GM19438 (cell line): ENCODE measurements at regions not wholly inside any gene's neighbourhood (a gene's known extent, or its start where the extent isn't known, plus 50 kb on each side); places are given as distances from the start of the nearest gene placed in this dataset.
A peak's percentile ranks its signal among the peaks of the same experiment; 100 is the strongest.

Experiments used
- ATAC-seq: cut with Tn5 transposase; IDR thresholded peaks from one replicate; pipeline ENCODE4 v1.9.1; 2021; ENCODE audit warnings: low read depth; ENCODE audit not compliant: unreplicated experiment

DNA sequence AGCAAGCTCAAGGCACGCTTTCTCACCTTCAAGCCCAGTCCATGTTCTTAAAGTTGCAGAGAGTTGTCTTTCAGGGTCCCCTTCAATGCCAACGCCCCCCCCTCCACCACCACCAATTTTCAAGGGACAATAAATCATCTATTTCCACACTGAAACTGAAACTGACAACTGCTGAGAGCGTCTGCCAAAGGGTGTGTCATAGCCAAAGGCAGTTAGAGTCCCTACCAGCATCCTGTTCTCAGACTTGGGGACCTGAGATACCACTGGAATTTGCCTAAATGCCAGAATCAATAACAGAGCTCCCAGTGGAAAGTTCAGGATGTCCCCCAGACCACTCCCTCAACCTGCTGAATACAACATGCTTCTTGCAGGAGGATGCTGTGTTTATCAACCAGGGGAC, 133.2 kb upstream of the SOX9 start:
- peak; percentile 68 for ATAC-seq

DNA sequence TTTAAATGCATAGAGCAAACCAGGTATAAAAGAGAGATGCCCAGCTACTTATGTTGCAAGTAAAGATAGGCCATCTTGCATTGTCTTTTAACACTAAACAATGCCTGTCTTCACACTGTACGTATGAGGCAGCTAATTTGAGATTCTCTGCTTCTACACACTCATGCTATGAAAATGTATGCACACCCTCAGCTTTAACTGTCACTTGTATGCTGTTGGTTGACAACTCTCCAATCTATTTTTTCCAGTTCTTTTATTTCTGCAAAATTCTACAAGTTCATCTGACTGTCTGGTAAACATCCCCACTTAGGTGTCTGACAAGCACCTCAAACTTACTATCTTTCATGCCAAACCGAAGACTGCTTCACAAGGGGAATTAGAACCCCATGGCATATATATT, 131.7 kb upstream of the SOX9 start:
- ATAC-seq, result no peak

DNA sequence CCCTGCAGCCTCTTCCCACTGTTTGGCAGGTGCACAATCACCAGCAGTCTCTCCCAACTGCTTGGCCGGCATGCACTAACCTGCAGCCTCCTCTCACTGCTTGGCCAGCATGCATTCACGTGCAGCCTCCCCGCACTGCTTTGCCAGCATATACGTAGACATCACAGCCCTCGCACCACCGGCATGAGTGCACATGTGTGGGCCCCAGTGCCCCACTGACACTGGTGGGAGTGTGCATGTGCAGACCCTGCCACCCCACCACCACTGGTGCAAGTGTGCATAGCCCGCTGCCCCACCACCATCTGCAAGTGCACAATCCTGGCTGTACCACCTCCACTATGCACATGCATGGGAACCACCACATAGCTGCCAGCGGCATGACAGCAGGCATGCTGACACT, 127.5 kb upstream of the SOX9 start:
- no peak for ATAC-seq

DNA sequence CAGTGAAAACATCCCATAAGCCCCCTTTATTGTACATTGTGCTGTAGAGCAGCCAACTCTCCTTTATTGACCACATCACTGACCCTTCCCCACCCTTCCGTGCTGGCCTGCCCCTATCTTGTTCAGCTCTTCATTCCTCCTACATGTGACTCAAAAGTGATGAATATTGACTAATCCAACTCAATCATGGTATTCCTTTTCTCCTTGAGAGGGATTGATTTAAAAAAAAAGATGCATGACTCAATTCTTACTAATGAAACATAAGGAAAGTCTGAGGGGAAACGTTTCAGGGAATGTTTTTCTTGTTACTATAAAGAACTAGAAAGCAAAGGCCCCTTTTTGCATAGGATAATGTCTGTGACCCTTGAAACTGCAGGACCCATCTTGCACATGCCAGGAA, 125.2 kb upstream of the SOX9 start:
- ATAC-seq, result no peak

DNA sequence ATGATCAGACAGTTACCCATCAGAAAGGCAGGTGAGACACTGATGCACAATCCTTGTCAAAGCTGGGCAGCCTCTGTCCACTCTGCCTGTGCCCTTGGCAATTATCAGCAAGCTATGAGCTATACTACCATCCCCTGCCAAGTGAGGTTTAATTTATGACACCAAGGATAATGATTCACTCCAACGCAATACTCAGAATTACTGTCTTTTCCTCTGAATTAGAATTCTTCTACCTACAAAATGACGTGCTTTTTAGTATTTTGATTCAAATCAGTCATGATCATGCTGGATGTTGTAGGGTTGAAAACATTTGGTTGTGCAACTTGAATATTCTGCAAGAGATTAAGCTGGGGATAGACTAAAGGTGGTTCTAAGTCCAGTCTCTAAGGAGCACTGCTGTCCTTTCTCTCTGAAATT, 116.8 kb upstream of the SOX9 start:
- ATAC-seq, result no peak

DNA sequence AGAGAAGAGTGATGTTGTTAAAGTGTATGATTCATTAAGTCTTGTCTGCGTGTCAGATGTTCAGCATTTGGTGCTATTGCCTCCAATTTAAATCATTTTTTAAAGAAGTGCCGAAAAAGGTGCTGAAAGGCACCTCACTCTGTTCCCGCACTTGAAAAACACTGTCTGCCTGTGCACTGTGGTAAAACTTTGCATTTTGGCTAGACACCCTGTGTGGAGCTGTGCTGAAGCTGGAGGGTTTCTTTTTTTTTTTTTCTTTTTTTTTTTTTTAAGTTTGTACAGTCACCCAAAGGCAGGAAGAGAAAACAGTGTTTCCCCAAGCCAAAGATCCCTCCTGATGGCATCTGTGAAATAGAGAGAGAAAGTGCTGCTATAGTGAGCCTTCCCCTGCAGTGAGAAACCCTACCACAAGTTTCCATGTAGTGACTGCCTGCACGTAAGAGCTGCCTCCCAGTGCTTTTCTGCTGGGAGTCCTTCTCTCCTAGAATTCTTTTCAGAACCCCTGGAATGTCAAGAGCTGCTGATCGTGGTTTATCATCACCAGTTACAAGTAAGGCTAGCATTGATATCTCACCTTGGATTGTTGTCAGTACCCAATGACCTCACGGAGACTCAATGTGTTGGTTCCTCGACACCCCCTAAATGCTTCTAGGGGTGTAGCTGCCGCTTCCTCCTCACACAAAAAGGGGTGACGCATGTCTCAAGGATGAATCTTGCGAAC, 116.0 kb upstream of the SOX9 start:
- ATAC-seq, result no peak

DNA sequence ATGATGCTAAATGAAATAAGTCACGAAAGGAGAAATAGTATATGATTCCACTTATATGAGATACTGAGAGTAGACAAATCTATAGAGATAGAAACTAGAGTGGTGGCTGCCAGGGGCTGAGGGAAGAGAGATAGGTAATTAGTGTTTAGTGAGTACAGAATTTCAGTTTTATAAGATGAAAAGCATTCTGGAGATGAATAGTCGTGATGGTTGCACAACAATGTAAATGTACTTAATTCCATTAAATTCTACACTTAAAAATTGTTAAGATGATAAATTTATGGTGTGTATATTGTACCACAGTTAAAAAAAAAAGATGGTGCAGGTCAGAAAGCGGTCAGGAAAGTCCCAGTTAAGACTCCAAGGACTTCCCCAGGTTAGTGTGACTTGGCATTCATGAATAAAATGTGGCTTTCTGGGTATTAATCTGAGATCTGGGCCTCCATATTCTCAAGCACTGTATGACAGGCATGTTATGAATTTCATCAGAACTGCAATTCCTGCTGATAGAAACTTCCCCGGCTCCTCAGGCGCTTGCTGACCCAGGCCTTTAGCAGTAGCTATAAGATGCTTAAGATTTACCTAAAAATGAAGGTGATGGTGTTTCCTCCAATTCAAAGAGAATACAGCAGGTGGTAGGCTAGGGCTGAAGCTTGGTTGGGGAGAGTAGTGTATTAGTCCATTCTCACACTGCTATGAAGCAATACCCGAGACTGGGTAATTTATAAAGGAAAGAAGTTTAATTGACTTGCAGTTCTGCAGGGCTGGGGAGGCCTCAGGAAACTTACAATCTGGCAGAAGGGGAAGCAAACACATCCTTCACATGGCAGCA, 115.3 kb upstream of the SOX9 start:
- ATAC-seq, result no peak

DNA sequence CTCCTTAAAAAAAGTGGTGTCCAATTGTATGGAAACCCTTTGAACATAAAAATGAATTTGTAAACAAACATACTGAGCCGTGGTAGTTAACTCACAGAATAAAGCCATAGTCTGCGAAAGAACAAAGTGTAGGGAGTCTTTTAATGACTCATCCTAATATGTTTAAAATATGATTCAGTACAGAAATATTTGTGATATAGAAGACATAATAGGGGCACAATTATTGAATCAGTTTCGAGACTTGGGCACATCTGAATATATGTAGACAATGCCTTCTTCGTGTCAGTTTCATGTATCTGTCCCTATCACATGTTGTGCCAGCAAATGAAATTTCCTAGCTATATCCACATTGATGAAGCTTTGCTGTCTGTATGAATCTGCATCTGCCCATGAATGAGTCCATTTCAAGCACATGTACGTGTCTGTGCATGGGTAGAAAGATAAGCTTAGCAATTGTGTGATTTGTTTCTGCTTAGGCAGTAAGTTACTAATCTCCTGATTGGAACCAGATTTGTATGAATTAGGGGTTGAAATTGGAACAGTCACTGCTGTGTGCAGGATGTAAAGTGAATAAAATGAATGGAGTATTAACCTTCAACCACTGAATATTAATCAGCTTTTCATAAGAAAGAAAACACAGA, 112.5 kb upstream of the SOX9 start:
- ATAC-seq, result no peak

DNA sequence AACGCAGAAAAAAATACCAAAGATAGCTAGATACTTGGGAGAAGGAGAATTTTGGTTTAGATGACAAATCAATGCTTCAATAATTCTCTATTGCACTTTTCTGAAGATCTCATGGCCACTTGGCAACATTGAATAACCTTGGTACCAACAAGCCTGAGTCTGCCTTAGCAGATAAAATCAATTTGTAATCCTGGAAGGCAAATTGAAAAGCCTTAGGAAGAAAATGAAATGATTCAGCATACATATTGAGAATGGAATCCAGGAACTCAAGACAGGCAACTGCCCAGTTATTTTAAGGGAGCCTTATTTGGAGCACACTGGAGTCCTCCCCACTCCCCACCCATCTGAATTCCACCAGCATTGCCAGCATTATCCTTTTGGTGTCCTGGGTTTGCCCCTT, 109.3 kb upstream of the SOX9 start:
- ATAC-seq, result no peak

DNA sequence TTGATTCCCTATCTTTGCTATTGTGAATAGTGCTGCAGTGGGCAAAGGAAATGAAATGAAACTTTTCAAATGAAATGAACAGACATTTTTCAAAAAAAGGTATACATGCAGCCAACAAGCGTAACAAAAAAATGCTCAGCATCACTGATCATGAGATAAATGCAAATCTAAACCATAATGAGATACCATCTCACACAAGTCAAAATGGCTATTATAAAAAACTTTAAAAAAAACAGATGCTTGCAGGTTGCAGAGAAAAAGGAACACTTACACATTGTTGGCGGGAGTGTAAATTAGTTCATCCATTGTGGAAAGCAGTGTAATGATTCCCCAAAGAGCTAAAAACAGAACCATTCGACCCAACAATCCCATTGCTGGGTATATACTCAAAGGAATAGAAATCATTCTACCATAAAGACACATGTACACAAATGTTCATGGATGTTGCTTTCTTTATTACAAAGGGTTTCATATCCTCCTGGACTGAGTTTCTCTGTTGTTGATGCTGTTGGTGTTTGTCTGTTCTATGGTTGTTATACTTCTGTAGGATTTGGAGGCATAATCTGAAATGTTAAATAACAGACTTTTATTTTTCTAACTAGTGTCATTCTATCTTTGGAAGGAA, 99.3 kb upstream of the SOX9 start:
- no peak for ATAC-seq

DNA sequence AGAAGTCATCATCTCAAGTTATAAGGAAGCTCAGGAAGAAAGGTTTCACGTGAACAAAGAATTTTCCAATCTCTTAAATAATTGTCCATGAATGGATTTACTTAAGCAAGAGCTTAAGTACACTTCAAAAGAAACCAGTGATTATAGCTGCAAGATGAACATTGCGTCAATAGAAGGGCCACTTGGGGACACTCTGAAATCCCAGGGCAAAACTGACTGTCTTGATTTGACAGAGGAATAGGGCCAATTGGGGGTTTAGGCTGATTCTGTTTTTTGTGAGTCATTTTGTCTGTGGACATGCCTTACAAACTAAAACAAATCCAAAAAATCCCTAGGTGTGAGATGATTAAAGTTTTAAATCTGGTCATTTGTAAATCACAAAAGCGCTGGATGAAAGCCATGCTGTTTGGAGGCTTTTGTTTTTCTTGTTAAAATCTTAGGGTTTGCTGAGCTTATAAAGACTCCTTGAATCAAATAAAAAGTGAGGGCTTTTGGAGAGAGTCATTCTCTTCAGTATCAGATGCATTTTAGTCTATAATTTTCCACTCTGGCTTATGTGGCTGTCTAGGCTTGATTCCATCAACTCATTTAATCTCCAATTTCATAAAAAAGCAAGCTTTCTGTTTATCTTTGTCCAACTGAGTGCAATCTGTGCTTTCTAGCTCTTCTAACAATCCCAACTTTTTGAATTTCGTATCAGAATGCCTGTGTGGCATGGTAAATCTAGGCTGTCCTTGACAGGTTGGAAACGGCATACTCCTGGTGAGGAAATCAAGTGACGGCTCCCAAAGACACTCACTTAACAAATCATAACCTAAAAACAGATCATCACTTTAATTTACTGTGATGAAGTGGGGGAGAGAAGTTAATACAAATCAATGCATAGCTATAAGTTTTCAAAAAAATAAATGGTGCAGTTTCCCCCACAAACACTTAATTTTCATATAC, 98.2 kb upstream of the SOX9 start:
- no peak for ATAC-seq

DNA sequence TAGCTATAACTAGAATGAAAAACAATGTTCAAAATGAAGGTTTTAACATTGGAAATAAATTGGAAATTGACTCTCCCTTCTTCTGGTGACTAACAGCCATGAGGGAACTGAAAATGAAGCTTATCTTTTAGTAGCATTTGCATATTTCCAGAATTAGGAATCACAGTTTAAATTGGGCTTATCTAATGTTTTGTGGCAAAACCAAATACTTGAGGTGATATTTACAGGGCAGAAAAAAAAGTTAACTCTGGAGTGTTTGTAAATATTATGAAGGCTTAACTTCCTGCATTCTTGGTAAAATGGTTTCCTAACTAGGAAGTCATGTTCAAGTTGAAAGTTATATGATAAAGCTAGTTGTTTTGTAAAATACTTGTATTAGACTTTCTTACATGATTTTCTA, 96.4 kb upstream of the SOX9 start:
- no peak for ATAC-seq

DNA sequence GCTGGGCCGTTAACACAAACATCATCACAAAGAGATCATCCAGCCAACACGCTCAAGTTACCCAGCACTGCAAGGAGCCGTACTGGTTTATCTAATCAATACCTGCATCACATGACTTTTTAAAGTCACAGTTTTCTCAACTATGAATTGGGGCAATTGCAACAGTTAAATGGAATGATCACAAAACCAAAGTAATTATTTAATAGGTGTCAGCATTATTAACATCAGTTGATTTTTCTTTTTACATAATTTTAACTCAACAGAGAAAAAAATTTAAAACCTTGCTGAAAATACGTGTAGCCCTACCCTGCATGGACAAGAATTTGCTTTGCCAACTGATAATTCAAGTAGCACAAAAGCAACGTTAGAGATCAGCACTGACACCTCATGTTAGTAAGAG, 95.7 kb upstream of the SOX9 start:
- ATAC-seq, result no peak

DNA sequence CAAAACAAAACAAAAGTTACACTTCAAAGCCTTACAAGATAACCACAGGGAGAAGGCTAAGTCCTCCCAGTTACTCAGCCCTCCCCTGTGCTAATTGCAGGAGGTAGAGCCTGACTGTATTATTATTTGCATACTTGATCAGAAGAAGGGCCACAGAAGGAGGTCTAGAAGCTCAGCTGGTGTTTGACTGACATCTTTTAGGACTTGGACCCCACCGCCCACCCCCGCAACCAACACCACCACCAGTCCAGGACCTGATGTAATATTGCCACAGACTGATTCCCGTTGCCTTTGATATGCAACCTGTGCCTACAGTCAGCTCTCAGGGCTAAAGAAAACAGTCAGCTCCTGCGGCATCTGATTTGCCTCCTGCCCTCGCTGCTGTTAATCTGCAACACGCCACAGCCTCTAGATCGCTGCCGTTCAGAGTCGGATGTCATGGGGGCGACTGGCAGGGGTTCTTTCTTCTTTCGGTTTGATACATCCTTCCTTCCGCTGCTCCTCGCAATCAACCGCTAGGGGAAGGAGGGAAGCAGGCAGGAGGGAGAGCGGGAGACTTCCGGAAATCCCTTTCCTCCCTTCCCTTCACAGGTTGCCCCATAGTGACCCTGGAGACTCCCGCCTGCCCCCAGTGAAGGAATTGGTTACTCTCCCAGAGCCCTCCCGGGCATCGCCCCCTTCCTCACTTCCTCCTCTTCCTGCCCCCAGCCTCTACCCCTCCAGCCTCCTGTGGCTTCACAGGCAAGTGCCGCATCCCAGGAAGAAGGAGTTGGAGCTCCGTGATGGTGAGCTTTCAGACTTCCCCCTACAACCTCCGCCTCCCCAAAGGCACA, 90.5 kb upstream of the SOX9 start:
- peak; percentile 70 for ATAC-seq

DNA sequence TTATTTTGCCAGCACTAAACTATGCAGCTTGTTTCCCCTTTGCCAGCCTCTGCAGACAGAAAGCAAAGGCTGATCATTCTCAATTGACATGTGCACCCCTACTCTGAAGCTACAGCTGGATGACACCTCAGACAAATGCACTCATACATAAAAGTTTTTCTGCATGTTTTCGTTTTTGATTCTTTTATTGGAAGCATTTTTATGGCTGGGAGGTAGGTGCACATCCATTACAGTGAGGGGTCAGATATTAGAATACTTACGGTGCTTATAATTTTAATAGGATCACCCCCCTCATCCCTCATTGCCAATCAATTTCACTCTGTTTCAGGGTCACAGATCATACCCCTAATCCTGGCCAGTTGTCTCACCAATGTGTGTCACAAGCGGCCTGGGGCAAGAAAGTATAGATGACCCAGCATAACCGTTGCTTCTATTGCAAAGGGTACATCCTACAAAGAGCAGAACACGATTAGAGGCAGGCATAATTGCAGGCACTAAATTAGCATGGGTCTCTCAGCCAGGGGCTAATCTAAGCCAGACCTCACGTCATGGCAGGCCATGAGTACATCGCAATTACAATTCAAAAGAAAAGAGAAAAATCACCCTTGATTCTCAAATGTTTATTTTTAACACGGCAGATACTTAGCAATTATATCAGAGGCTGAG, 89.5 kb upstream of the SOX9 start:
- no peak for ATAC-seq

DNA sequence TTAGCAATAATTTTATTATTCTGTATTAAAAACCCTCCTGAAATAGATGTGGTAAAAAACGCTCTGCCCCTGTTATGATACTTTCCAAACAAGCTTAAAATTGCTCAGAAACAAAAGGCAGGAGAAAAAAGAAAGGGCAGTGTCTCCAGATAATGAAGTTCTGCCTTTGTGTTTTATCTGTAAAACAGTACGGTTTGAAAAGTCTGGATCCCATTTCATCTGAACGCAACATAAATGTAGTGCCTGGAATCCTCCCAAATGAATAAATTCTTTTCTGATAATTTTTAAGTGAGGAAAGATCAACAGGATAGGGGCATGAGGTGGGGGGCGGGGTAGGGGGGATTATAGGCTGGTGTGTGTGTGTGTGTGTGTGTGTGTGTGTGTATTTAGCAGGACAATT, 87.5 kb upstream of the SOX9 start:
- ATAC-seq, result no peak

DNA sequence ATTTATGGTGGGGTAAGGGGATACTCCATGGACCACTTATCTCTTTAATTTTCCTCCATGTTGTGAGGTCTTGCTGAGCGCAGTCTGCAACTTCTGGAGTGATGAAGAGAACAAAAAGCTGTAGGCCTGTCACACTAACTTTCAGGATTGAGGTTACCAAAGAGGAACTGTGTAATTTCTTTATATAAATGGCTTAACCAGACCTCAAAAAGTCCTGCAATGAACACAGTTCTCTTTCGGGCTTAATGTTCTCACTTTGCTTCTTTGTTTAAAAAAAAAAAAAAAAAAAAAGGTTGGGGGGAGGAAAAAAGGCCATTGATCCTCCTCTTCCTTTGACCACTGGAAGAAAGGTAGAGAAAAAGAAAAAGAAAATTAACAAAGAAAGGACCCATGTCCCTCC, 86.8 kb upstream of the SOX9 start:
- ATAC-seq, result no peak

DNA sequence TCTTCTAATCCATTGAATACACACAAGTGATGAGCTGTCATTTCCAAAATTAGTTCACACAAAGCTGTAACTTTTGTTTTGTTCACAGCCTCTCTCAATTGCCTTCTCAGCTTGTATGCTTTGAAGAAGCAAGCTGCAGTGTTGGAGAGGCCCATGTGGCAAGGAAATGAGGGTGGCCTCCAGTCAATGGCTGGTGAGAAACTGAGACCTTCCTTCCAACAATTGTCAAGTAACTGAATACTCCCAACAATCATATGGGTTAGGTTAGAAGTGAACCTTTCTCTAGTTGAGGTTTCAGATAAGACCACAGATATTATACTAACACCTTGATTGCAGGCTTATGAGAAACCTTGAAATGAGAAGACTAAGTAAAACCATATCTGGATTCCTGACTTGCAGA, 82.4 kb upstream of the SOX9 start:
- ATAC-seq, result no peak

DNA sequence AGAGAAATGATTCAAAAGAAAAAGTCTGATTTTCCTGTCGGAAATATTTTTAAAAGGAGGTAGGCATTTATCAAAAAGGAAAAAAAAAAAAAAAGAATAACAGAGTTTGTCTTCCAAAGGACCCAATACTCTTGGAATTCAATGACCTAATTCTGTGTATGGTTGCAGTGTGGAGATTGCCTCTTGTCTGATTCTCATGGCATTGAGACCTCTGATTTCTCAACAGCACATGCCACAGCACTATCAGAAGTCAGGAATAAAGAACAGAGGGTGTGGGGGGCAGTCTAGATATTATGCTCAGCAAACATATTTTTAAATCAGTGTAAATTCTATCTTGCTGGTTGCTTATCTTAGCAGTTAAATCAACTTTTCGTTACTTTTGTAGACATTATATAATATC, 81.3 kb upstream of the SOX9 start:
- ATAC-seq, result no peak
